ACHN (cell line): ENCODE measurements at regions not wholly inside any gene's neighbourhood (a gene's known extent, or its start where the extent isn't known, plus 50 kb on each side); places are given as distances from the start of the nearest gene placed in this dataset.
"Not testable (repeated sequence)": the region's sequence is repeated elsewhere in the genome, so short reads cannot be mapped to it uniquely, and the experiment has no call there.

Experiments used
- DNase-seq: peaks from one replicate; pipeline ENCODE4 v3.0.0-alpha.2; 2015
- in situ Hi-C: cut with HindIII; loops from 2 replicates; pipeline ENCODE4 v1.10.0; 2017; ENCODE audit warnings: low sequenced_read_pairs, low pct_ligation_motif_present, low pct_unique_long_range_greater_than_20kb

DNA sequence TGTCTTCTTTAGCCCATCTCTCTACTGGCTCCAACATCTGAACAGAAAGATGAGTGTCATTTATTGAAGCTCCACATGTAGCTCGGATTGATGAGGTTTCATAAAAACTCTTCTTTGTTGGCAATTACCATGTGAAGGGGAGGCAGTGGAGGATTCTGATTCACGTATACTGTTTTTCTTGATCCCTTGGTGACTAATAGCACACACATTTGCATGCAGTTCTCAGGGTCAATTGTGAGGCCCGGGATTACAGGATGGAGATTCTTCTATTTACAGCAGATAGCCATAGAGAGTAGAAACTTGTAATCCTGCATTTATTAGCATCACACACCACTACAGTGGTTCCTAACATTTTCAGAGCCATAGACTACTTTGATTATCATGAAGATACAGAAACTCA, 133.2 kb upstream of the MARCHF11 start:
- in situ Hi-C loops = no loop called here
- DNase-seq = no peak

DNA sequence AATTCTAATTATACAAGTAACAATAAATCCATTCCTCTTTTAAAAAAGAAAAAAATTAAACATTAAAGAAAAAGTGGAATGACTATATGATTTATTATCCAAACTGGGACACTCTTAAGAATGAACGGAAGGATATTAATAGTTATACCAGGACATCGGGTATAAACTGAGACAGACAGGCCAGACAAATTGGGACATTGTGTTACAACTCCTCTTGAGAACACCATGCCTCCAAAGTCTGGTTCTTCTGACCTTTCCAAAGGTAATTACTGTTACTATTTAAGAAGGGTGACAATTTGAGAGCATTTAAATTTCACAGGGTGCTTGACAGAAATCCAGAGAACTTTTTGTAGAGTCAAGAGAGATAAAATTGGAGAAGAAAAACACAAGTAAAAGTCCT, 132.1 kb upstream of the MARCHF11 start:
- no peak for DNase-seq
- in situ Hi-C loops = no loop called here

DNA sequence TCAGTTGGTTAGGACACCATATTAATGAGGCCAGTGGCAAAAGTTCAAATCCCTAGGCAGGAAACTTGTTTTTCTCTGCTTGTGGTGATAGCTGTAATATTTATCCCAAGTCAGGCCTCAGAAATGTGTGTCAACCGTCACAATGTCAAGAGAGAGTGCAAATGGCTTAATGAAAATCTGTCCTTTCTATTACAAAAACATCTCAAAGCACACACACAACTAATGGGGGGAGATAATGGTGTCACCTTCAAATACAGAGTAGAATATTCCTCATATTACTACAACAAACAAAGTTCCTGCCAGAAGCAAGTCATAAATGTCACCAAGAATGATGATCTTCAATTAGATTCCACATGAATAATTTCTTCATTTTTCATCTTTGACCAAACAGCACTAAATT, 127.2 kb upstream of the MARCHF11 start:
- in situ Hi-C loops = no loop called here
- DNase-seq = no peak

DNA sequence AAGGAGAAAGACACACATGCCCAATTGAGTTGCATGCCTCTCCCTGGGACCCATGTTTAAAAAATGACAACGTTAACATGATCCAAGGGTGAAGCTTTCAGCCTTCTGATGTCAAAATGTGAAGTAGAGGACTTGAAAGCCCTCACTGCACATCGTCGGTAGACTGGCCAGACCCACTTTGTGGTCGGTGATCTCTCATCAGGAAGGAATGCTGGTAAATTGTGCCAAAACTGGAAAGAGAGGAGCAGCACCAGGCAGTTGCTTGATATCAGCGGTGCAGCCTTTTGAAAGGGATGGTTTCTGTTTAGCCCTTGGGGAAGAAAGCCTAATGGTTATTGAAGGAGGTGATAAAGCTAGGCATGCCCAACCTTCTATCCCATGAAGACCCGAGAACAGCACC, 125.3 kb upstream of the MARCHF11 start:
- no peak for DNase-seq
- in situ Hi-C loops = no loop called here

DNA sequence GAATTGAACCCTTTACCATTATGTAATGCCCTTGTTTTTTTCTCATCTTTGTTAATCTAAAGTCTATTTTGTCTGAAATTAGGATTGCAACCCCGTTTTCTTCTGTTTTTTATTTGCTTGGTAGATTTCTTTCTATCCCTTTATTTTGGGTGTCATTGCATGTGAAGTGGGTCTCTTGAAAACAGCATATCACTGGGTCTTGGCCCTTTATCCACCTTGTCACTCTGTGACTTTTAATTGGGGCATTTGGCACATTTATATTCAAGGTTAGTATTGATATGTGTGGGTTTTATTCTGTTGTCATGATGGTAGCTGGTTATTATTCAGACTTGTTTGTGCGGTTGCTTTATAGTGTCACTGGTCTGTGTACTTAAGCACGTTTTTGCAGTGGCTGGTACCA, 117.4 kb upstream of the MARCHF11 start:
- in situ Hi-C loops = no loop called here
- no peak for DNase-seq

DNA sequence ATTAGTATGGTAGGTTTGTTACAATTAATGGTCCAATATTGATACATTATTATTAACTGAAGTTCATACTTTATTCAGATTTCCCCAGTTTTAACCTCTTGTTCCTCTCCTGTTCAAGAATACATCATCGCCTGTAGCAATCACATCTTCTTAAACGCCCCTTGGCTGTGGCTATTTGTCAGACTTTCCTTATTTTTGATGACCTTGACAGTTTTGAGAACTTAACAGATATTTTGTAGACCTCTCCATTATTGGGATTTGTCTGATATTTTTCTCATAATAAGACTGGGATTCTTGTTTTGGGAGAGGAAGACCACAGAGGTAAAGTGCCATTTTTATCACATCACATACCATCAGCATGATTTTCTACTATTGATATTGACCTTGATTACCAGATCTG, 112.3 kb upstream of the MARCHF11 start:
- no peak for DNase-seq
- in situ Hi-C loops = no loop called here

DNA sequence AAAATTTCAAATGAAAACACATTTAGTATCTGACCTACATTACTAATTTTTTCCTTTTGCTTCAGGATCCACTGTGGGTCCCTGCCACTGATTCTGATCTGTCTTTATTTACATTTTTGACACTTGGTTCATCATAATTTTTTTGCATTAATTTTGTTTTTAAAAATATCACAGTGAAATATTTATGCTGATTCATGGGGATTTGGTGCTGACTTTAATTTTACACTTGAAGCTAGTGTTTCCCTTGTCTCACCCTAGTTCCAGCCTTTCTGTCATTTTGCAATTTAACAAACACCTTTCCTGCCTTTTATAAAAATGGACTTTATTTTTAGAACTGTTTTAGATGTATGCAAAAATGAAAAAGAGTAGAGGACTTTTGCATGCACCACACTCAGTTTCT, 111.9 kb upstream of the MARCHF11 start:
- in situ Hi-C loops = no loop called here

DNA sequence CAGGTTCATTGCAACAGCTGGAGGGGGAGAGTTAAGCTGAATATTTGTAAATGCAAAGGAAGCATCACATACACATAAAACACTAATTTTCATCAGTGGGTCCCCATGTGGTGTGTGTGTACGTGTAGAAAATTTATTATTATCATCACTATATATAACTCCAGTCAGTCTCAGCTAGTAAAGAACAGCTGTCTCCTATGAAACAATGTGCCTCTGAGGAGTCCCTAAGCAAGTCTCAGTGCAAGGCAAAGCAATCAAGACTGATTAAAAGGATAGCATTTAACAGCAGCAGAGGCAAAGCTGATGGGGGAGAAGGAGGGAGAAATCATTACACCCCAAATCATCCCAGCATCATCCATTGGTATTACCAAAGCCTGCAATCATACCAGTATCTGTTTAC, 104.2 kb upstream of the MARCHF11 start:
- no peak for DNase-seq
- in situ Hi-C loops = no loop called here

More for the DNA sequence above, 111.9 kb upstream of the MARCHF11 start:
- no peak for DNase-seq

DNA sequence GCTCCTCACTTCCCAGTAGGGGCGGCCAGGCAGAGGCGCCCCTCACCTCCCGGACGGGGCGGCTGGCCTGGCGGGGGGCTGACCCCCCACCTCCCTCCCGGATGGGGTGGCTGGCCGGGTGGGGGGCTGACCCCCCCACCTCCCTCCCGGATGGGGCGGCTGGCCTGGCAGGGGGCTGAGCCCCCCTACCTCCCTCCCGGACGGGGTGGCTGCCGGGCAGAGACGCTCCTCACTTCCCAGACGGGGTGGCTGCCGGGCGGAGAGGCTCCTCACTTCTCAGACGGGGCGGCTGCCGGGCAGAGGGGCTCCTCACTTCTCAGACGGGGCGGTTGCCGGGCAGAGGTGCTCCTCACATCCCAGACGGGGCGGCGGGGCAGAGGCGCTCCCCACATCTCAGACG, 97.3 kb upstream of the MARCHF11 start:
- DNase-seq, in situ Hi-C loops: not testable (repeated sequence)

DNA sequence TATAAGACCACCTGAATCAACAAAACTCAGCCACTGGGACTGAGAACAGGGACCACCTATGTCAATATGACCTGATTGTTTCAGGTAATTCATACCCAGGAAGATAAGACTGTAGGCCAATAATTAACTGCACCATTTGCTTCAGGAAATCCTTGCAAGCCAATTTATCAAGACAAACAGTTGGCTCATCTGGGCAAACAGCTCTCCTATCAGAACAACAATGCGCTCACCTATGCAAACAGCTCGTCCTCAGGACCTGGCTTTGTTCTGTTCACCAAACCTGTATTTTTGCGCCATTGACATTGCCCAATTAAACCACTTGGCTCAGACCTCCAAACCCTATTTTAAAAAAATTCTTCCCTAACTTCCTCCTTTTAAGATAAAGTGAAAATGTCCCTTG, 92.3 kb upstream of the MARCHF11 start:
- no peak for DNase-seq
- in situ Hi-C loops = no loop called here

DNA sequence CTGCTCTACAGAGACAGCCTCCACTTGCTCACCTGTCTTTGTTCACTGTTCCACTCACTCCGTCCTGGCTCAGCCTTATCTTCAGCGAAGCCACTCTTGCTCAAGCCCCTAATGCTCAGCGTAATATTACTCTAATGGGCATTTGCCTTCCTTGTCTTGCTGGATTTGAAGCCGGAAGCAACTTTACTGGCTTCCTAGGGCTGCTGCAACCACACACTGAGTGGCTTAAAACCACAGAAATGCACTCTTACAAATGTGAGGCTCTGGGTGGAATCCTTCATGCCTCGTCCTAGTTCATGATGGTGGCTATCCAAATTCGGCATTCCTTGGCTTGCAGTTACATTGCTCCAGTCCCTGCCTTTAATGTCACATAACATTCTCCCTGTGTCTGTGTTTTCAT, 85.5 kb upstream of the MARCHF11 start:
- in situ Hi-C loops = no loop called here
- no peak for DNase-seq

DNA sequence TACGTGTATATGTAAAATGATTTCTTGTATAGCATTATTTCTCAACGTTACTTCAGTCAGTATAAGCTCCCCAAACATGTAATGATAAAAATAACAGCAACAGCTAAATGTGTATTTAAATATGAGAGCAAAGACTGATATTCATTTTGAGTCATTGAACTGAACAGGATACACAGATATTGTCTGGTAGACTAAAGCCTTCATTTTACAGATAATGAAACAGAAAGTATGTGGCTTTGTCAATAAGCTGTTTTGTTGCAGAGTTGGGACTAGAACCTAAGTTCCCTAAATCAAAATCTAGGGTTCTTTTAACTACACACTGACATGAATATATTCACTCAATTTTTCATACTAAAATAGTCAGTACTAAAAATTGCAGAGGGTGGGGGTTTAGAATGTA, 80.4 kb upstream of the MARCHF11 start:
- in situ Hi-C loops = no loop called here
- no peak for DNase-seq

DNA sequence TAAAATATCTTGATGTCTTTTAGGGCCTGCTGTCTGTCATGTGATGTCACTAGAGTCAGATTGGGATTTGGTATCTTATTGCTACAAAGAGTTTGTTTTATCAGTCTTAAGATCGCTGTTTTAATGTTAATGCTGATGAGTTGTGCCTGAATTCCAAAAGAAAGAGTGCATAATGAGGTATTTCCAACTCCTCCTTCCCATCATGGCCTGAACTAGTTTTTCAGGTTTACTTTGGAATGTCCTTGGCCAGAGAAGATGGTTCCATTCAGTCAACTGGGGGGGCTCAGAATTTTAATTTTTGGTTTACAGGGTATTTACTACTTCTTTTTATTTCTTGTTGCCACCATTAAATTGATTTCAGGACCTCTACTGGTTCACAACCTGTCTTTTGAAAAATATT, 74.3 kb upstream of the MARCHF11 start:
- DNase-seq = no peak
- in situ Hi-C loops = no loop called here

DNA sequence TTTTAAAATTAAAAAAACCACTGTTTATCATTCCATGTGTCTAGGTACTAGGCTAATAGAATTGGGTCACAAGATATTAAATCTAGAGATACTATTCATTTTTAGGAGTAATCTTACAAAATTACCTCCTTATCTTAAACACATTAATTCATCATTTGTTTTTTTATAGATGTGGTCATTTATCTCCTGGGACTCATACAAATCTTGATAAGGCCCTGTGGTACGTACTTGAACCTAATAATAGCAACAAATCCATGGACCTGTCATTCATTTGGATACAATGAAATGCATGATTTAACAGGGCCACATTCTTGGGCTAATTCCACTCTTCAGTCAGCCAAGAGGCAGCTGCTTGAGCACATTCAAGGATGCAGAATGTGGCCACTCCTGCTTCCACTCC, 66.4 kb upstream of the MARCHF11 start:
- no peak for DNase-seq
- in situ Hi-C loops = no loop called here

DNA sequence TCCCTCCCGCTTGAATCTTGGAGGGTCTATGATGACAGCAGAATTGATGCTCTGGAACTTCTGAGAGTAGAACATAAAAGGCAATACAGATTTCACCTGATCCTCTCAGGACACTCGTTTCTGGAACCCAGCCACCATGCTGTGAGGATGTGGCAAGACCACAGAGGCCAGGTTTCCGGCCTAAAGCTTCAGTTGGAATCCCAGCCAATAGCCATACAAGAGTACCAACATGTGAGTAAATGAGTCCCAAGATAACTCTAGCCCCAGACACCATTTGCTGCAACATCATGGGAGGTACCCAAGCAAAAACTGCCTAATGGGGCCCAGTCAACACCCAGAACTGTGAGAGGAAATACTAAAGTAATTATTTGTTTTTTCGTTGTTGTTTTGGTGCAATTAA, 65.7 kb upstream of the MARCHF11 start:
- no peak for DNase-seq
- in situ Hi-C loops = no loop called here

DNA sequence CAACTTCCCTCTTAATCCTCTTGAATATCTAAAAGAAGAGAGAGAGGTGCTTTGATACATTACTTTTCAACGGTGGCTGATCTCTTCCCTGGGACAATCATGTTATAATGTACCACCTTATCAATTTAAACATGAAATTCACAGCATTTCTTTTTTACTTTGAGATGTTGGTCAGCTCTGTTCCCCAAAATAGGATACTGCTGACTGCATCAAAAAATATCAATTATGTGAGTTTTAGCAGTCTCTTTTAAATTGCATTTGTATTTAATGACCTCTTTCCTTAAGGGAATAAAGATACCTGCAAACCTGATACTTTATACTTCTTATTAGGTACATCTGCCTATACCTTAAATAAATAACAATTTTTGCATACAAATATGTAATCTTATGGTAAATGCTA, 58.4 kb upstream of the MARCHF11 start:
- in situ Hi-C loops = no loop called here
- DNase-seq = no peak

DNA sequence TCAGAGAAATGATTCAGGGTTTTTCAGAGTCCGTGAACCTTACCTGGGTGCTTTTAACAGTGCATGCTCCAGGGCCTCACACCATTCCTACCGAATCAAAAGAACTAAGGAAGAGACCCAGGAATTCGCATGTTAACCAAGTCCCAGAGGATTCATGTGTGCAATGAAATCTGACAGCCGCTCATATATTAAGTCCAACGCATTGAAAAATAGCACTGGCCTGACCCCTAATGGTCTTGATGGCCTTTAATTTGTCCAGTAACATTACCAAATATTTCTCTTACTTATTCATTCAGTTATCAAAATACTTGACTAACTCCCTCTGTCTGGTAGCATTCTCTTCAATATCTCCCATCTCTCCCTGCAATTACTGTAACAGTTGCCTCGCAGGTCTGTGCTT, 55.0 kb upstream of the MARCHF11 start:
- no peak for DNase-seq
- in situ Hi-C loops = no loop called here

DNA sequence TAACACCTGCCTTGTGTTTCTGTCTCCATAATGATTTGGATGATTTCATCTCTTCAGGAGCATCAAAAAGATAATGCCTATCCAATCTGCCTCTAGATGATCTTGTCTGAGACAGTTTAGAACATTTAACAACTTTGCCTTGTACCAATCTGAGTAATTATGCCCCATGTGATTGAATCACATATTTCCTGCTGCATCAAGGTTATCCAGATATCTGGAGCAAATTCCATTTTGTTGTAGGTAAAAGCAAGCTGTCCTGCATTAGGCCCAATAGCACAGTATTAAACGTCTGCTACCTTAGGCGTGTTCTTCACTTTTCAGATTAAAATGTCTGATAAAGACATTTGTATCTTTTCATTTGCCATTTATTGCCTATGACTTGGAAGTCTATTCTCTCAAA, 54.1 kb upstream of the MARCHF11 start:
- in situ Hi-C loops = no loop called here

DNA sequence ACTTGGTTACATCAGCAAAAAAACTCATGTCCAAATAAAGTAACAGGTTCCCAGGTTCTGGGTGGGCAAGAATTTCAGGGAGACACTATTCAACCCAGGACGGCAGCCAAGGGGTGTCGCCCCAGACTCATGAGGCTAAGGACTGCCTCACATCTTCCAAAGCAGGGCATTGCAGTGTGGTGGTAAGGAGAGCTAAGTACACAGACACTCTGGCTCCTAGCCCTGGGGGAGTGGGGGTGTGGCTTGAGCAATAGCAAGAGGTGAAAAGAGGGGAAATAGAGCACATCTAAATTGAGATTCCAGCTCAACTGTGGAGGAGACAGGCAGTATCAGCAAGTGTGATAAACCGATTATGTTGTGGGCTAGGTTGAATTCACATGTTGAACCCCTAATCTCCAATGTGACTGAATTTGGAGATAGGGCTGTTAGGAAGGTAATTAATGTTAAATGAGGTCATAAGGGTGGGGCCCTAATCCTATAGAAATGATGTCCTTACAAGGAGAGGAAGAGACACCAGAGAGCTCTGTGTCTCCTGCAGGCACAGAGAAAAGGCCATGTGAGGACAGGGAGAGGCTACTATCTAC, 49.9 kb upstream of the MARCHF11 start:
- no peak for DNase-seq
- in situ Hi-C loops = no loop called here

More for the DNA sequence above, 54.1 kb upstream of the MARCHF11 start:
- no peak for DNase-seq
